PC-9 (cell line): ENCODE measurements at regions not wholly inside any gene's neighbourhood (a gene's known extent, or its start where the extent isn't known, plus 50 kb on each side); places are given as distances from the start of the nearest gene placed in this dataset.

ENCODE experiments used
- CTCF ChIP-seq: fragments of 200-600 bp; sonication (generic); conservative IDR thresholded peaks from 2 replicates; pipeline ENCODE4 v1.6.1; 2017; ENCODE audit warnings: mixed run types, antibody characterized with exemption, mild to moderate bottlenecking, moderate library complexity
- EZH2 ChIP-seq: fragments of 200-600 bp; sonication (generic); IDR thresholded peaks from 2 replicates; pipeline ENCODE4 v1.8.0; 2017; ENCODE audit warnings: antibody characterized with exemption, low read depth

GRCh38 chr1:90781534-90781933 lies 64.4 kb upstream of the BARHL2 start:
- TF ChIP-seq CTCF = no peak
- TF ChIP-seq EZH2 = no peak
